ENCODE measurements at regions not wholly inside any gene's neighbourhood (a gene's known extent, or its start where the extent isn't known, plus 50 kb on each side); places are given as distances from the start of the nearest gene placed in this dataset.

- DNase-seq, result no peak
- TF ChIP-seq GATA1 (IDR thresholded peaks at IDR 0.05; ENCODE audit: low read depth, low read length) (no peak), POLR2A (IDR thresholded peaks at IDR 0.05; ENCODE audit: low read length) (no peak)
Observed at GRCh38 chr3:13227315-13228165, 154.3 kb upstream of the IQSEC1 start.

- no peak for DNase-seq
- no peak for TF ChIP-seq GATA1 (IDR thresholded peaks at IDR 0.05; ENCODE audit: low read depth, low read length)
- no peak for TF ChIP-seq POLR2A (IDR thresholded peaks at IDR 0.05; ENCODE audit: low read length)
Observed at GRCh38 chr3:13224967-13225366, 151.7 kb upstream of the IQSEC1 start.

GRCh38 chr3:13223574-13224237 is 150.5 kb upstream of the IQSEC1 start:
- DNase-seq, result no peak
- no peak for TF ChIP-seq POLR2A (IDR thresholded peaks at IDR 0.05; ENCODE audit: low read length)
- TF ChIP-seq GATA1 (IDR thresholded peaks at IDR 0.05; ENCODE audit: low read depth, low read length), result no peak

GRCh38 chr3:13222891-13223573 is 149.8 kb upstream of the IQSEC1 start:
- DNase-seq, result no peak

DNA sequence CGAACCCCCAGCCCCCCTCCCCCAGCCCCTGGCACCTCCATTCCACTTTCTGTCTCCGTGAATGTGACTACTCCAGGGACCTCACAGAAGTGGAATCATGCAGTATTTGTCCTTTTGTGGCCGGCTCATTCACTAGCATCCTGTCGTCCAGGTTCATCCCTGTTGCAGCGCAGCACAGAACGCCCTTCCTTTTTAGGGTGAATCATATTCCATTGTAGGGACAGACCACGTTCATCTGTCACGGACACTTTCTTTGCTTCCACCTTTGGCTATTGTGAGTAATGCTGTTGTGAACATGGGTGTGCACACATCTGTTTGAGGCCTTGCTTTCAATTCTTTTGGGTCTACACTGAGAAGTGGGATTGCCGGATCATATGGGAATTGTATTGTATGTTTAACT is 148.9 kb upstream of the IQSEC1 start:
- TF ChIP-seq GATA1 (IDR thresholded peaks at IDR 0.05; ENCODE audit: low read depth, low read length) (no peak), POLR2A (IDR thresholded peaks at IDR 0.05; ENCODE audit: low read length) (no peak)
- no peak for DNase-seq

More at GRCh38 chr3:13222891-13223573, 149.8 kb upstream of the IQSEC1 start:
- TF ChIP-seq POLR2A (IDR thresholded peaks at IDR 0.05; ENCODE audit: low read length) (no peak), GATA1 (IDR thresholded peaks at IDR 0.05; ENCODE audit: low read depth, low read length) (no peak)

DNA sequence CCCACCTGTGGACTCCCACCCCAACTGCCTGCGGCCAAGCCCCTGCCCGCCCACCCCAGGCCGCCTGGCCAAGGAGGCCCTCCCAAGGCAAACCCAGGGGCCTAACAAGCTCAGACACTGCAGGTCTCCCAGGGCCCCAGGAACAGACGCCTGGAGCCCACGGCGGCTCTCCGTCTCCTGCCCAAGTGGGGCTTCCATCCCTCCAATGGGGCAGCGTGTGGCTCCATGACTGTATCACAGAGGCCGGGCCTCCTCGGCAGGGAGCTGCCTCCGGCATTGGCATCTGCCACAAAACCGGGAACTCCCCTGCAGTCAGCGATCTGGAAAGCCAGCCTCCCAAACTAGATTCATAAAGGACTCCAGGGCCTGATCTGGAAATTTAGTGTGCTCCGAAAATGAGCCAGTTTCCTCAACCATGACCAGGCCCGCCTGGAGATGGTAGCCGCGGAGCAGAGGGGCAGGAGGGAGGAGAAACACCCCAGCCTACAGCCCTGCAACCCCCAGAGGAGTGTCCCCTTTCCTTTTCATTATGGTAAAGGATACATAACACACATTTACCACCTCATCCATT is 148.3 kb upstream of the IQSEC1 start:
- DNase-seq, result no peak
- TF ChIP-seq POLR2A (IDR thresholded peaks at IDR 0.05; ENCODE audit: low read length) (no peak), GATA1 (IDR thresholded peaks at IDR 0.05; ENCODE audit: low read depth, low read length) (no peak)

DNA sequence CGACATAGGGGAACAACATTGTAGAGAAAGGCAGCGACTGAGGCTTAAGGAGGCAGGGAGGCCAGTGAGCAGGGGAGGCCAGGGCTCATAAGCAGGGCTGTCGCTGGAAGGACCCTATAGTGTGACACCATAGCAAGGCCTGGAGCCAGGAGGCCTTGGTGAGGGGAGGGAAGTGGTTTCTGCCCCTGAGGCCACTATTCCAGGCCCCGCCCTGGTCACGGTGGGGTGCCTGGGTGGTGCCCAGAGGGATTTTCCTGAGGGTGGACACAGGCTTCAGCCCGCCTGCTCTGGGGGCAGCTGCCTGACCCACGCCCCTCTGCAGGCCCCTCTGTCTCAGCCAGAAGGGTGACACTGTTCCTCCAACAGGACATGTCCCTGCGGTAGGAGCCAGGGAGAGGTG is 147.8 kb upstream of the IQSEC1 start:
- no peak for DNase-seq
- TF ChIP-seq POLR2A (IDR thresholded peaks at IDR 0.05; ENCODE audit: low read length) (no peak), GATA1 (IDR thresholded peaks at IDR 0.05; ENCODE audit: low read depth, low read length) (no peak)

DNA sequence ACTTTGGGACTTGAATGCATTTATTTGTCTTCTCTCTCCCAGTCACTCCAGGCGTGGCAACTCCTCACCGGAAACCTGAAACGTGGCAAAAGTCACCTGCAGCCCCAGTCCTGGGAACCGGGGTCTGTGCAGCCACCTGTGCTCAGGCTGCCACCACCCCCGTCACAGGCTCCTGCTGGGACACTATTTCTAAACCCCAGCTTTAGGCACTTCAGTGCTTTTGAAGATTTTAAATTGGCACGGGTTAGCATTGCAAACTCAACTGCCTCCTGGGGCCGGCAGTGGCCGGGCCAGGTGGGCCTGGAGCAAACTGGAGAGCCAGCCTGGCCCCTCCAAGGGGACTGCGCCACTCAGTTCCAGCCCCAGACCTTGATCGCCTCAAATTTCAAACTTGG is 146.7 kb upstream of the IQSEC1 start:
- no peak for DNase-seq
- TF ChIP-seq POLR2A (IDR thresholded peaks at IDR 0.05; ENCODE audit: low read length) (no peak), GATA1 (IDR thresholded peaks at IDR 0.05; ENCODE audit: low read depth, low read length) (no peak)

GRCh38 chr3:13219077-13219901 is 146.1 kb upstream of the IQSEC1 start:
- no peak for TF ChIP-seq GATA1 (IDR thresholded peaks at IDR 0.05; ENCODE audit: low read depth, low read length)
- TF ChIP-seq POLR2A (IDR thresholded peaks at IDR 0.05; ENCODE audit: low read length), result no peak
- DNase-seq, result no peak

GRCh38 chr3:13218541-13218908 is 145.3 kb upstream of the IQSEC1 start:
- TF ChIP-seq GATA1 (IDR thresholded peaks at IDR 0.05; ENCODE audit: low read depth, low read length) (no peak), POLR2A (IDR thresholded peaks at IDR 0.05; ENCODE audit: low read length) (no peak)
- no peak for DNase-seq

GRCh38 chr3:13217736-13218540 is 144.7 kb upstream of the IQSEC1 start:
- TF ChIP-seq POLR2A (IDR thresholded peaks at IDR 0.05; ENCODE audit: low read length) (no peak), GATA1 (IDR thresholded peaks at IDR 0.05; ENCODE audit: low read depth, low read length) (no peak)
- DNase-seq, result no peak

GRCh38 chr3:13217253-13217652 is 144.0 kb upstream of the IQSEC1 start:
- DNase-seq, result no peak
- no peak for TF ChIP-seq POLR2A (IDR thresholded peaks at IDR 0.05; ENCODE audit: low read length)
